ENCODE measurements at regions not wholly inside any gene's neighbourhood (a gene's known extent, or its start where the extent isn't known, plus 50 kb on each side); places are given as distances from the start of the nearest gene placed in this dataset.

- no peak for TF ChIP-seq POLR2A (IDR thresholded peaks at IDR 0.05)
- no peak for TF ChIP-seq CTCF (IDR thresholded peaks at IDR 0.05)
These were observed 270.1 kb upstream of the AGTR2 start for GRCh38 chrX:115900425-115900824.
